Endothelial cell of umbilical vein (primary cell): ENCODE measurements at regions not wholly inside any gene's neighbourhood (a gene's known extent, or its start where the extent isn't known, plus 50 kb on each side); places are given as distances from the start of the nearest gene placed in this dataset.
A peak's percentile ranks its signal among the peaks of the same experiment; 100 is the strongest.
"Not testable (repeated sequence)": the region's sequence is repeated elsewhere in the genome, so short reads cannot be mapped to it uniquely, and the experiment has no call there.

Experiments used
- BruUV-seq: library from RNA; stranded (reverse); fragments of 400-500 nt; replicated peaks from 2 replicates; lab custom pipeline; 2021; lab: Mats Ljungman, UMichigan
- CTCF ChIA-PET: fragments of 300-600, 350-600 bp; sonication (Branson Sonifier 250); formaldehyde crosslinking; loops from one replicate; lab custom pipeline; 2021; ENCODE audit warnings: antibody characterized with exemption, inconsistent platforms; lab: Charles Lee
- POLR2A ChIA-PET: fragments of 300-600, 350-600 bp; sonication (Branson Sonifier 250); formaldehyde crosslinking; loops from one replicate; lab custom pipeline; 2021; ENCODE audit warnings: antibody characterized with exemption, inconsistent platforms; lab: Charles Lee
- DNase-seq: peaks from one replicate; pipeline ENCODE4 v3.0.0-alpha.2; 2011; ENCODE audit warnings: low read depth, low spot score
- FAIRE-seq: peaks from 2 replicates; lab custom pipeline; 2011; peaks lifted over from hg19 to GRCh38; lab: Jason Lieb, UNC
- H2AFZ ChIP-seq: 2 replicates; pipeline ENCODE4 v1.6.0; 2012; ENCODE audit warnings: low read depth, low read length, control low read depth, inconsistent platforms
- H3K27ac ChIP-seq: 2 replicates; pipeline ENCODE4 v1.5.1; 2011; ENCODE audit warnings: low read depth, mild to moderate bottlenecking, control low read depth, low read length, moderate library complexity; ENCODE audit not compliant: insufficient read depth
- H3K27me3 ChIP-seq, 2 experiments: 2 replicates each; pipeline versions ENCODE4 v1.6.0 to v1.6.1; 2011; ENCODE audit warnings: low read length in 2 of 2, mixed read lengths in 1 of 2; ENCODE audit not compliant: control insufficient read depth in 2 of 2, insufficient read depth in 2 of 2
- H3K36me3 ChIP-seq, 2 experiments: 2 replicates in 1 of 2; 3 replicates in 1 of 2; pipeline ENCODE4 v1.5.1; 2011; ENCODE audit warnings: low read length in 2 of 2, mild to moderate bottlenecking in 1 of 2, moderate library complexity in 1 of 2; ENCODE audit not compliant: control insufficient read depth in 2 of 2, insufficient read depth in 2 of 2; ENCODE audit errors: extremely low read depth in 1 of 2
- H3K4me1 ChIP-seq: 3 replicates; pipeline ENCODE4 v1.5.1; 2011; ENCODE audit warnings: mild to moderate bottlenecking, low read length; ENCODE audit not compliant: control insufficient read depth, insufficient read depth; ENCODE audit errors: extremely low read depth
- H3K4me2 ChIP-seq: 2 replicates; pipeline ENCODE4 v1.6.1; 2011; ENCODE audit warnings: low read length, control low read depth, mixed read lengths; ENCODE audit not compliant: insufficient read depth
- H3K4me3 ChIP-seq, 3 experiments: fragments of 200-600 bp in 1 of 3; sonication (generic), shearing (Covaris generic) in 1 of 3; replicated peaks in 1 of 3; 2 replicates each; pipeline ENCODE4 v1.5.1; 2011 to 2016; ENCODE audit warnings: control low read depth in 3 of 3, low read length in 3 of 3, mild to moderate bottlenecking in 2 of 3, inconsistent platforms in 1 of 3, low read depth in 1 of 3, moderate library complexity in 1 of 3; ENCODE audit not compliant: insufficient read depth in 1 of 3
- H3K79me2 ChIP-seq: 2 replicates; pipeline ENCODE4 v1.6.0; 2012; ENCODE audit warnings: low read length, inconsistent platforms; ENCODE audit not compliant: control insufficient read depth, insufficient read depth
- H3K9ac ChIP-seq: replicated peaks from 2 replicates; pipeline ENCODE3; 2011; ENCODE audit warnings: low read length, control low read depth; ENCODE audit not compliant: insufficient read depth; ENCODE audit errors: extremely low read depth
- H3K9me1 ChIP-seq: replicated peaks from 3 replicates; pipeline ENCODE4 v1.6.0; 2011; ENCODE audit warnings: mild to moderate bottlenecking, low read length; ENCODE audit not compliant: control insufficient read depth, insufficient read depth; ENCODE audit errors: extremely low read depth
- H3K9me3 ChIP-seq: replicated peaks from 2 replicates; pipeline ENCODE4 v1.5.1; 2012; ENCODE audit warnings: low read length, inconsistent platforms; ENCODE audit not compliant: control insufficient read depth, insufficient read depth
- H4K20me1 ChIP-seq: replicated peaks from 2 replicates; pipeline ENCODE3; 2011; ENCODE audit warnings: mild to moderate bottlenecking, low read length; ENCODE audit not compliant: control insufficient read depth, insufficient read depth; ENCODE audit errors: extremely low read depth
- CTCF ChIP-seq, 2 donors: IDR thresholded peaks; 1 replicate in 1 of 2; 2 replicates in 1 of 2; pipeline ENCODE4 v1.5.1; 2011; ENCODE audit warnings: low read length in 2 of 2, mild to moderate bottlenecking in 2 of 2, moderate library complexity in 2 of 2, control low read depth in 1 of 2, inconsistent platforms in 1 of 2, low read depth in 1 of 2; ENCODE audit not compliant: insufficient read depth in 1 of 2; ENCODE audit errors: extremely low read depth in 1 of 2
- EZH2 ChIP-seq: IDR thresholded peaks from 2 replicates; pipeline ENCODE4 v1.6.1; 2012; ENCODE audit warnings: borderline replicate concordance, low read depth, mild to moderate bottlenecking, moderate library complexity, low read length, inconsistent platforms; ENCODE audit not compliant: severe bottlenecking
- FOS ChIP-seq: IDR thresholded peaks from 2 replicates; pipeline ENCODE4 v1.6.1; 2011; ENCODE audit warnings: mild to moderate bottlenecking, low read length, moderate library complexity, borderline replicate concordance; ENCODE audit not compliant: insufficient read depth
- GATA2 ChIP-seq: IDR thresholded peaks from 2 replicates; pipeline ENCODE4 v1.7.0; 2011; ENCODE audit warnings: low read depth, mild to moderate bottlenecking, moderate library complexity, mixed read lengths, low read length; ENCODE audit not compliant: insufficient read length, insufficient read depth
- JUN ChIP-seq: IDR thresholded peaks from 2 replicates; pipeline ENCODE4 v1.6.1; 2011; ENCODE audit warnings: borderline replicate concordance, low read depth; ENCODE audit not compliant: insufficient read length, insufficient read depth
- MAX ChIP-seq: IDR thresholded peaks from 2 replicates; pipeline ENCODE4 v1.6.1; 2011; ENCODE audit not compliant: insufficient read depth, insufficient read length
- MYC ChIP-seq: IDR thresholded peaks from one replicate; pipeline ENCODE4 v1.6.1; 2011; ENCODE audit warnings: mild to moderate bottlenecking, low read depth, low read length
- POLR2A ChIP-seq: IDR thresholded peaks from 2 replicates; pipeline ENCODE4 v1.6.1; 2012; ENCODE audit warnings: low read depth, mild to moderate bottlenecking, control low read depth, low read length
- POLR2AphosphoS5 ChIP-seq: IDR thresholded peaks from 2 replicates; pipeline ENCODE4 v1.6.1; 2012; ENCODE audit warnings: low read depth, mild to moderate bottlenecking, control low read depth, low read length, moderate library complexity; ENCODE audit not compliant: insufficient read depth
- dilution Hi-C: fragments of 300-500 bp; cut with MboI; formaldehyde crosslinking; loops from one replicate; pipeline ENCODE4 v1.15.0; 2019; ENCODE audit warnings: low sequenced_read_pairs; ENCODE audit not compliant: extremely low pct_ligation_motif_present
- intact Hi-C: fragments of 100-400 bp; cut with micrococcal nuclease; formaldehyde crosslinking; loops from one replicate; pipeline ENCODE4 v1.10.0; 2022

DNA sequence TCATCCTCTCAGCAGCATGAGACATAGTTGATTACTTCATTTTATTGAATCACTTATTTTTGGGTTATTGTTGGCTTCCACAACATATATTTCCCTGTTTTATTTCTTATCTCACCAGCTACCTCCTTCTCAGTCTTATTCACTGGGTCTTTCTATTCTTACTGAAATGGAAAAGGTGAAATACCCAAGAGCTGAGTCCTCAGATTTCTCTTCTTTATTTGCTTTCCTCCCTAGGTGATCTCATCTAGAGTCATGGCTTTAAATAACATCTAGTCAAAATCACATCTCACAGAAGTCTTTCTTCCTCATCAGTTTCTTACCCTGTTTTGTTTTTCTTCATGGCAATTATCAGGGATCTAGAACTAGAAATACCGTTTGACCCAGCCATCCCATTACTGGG, 105.0 kb upstream of the RBBP8 start:
- H3K27ac ChIP-seq, result no peak overlapping the region
- no peaks in the 10 kb centered on the region for H3K79me2 ChIP-seq
- H3K4me3 ChIP-seq, result no peak overlapping the region
- H3K4me2 ChIP-seq, result no peak overlapping the region
- dilution Hi-C loops (no loop called here), intact Hi-C loops (no loop called here)
- no TSS peak for BruUV-seq
- FAIRE-seq (no peak), DNase-seq (no peak)
- H3K36me3 ChIP-seq, result no peaks in the 10 kb centered on the region
- TF ChIP-seq CTCF (IDR thresholded peaks at IDR 0.05; ENCODE audit: extremely low read depth in 1 of 2, insufficient read depth in 1 of 2, low read depth in 1 of 2, low read length in 2 of 2) (no peak), EZH2 (no peak), POLR2A (no peak), MAX (no peak), JUN (no peak), GATA2 (peak; percentile 26), FOS (peak; percentile 62), MYC (no peak), POLR2AphosphoS5 (no peak)
- H3K9me3 ChIP-seq, result no peaks in the 10 kb centered on the region
- H2AFZ ChIP-seq, result no peak overlapping the region
- H3K9ac ChIP-seq, result no peak overlapping the region
- H3K27me3 ChIP-seq, result peaks cover 63 to 86% of the 10 kb centered on the region in 2 experiments
- H4K20me1 ChIP-seq, result no peaks in the 10 kb centered on the region
- H3K4me1 ChIP-seq, result no peaks in the 10 kb centered on the region
- POLR2A ChIA-PET, result no interaction called here
- no peaks in the 10 kb centered on the region for H3K9me1 ChIP-seq
- CTCF ChIA-PET, result interaction anchor here (1.5 kb wide), 1 partner anchor 155 kb away, joined by 5 read pairs; no protein-coding TSS in a partner anchor

DNA sequence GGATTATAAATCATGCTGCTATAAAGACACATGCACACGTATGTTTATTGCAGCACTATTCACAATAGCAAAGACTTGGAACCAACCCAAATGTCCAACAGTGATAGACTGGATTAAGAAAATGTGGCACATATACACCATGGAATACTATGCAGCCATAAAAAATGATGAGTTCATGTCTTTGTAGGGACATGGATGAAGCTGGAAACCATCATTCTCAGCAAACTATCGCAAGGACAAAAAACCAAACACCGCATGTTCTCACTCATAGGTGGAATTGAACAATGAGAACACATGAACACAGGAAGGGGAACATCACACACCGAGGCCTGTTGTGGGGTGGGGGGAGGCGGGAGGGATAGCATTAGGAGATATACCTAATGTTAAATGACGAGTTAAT, 104.5 kb upstream of the RBBP8 start:
- H3K27ac ChIP-seq, intact Hi-C loops, H3K4me1 ChIP-seq, dilution Hi-C loops, H3K36me3 ChIP-seq, H4K20me1 ChIP-seq, POLR2A ChIA-PET, H3K4me3 ChIP-seq, H3K9me1 ChIP-seq, DNase-seq, H3K9ac ChIP-seq, FAIRE-seq, H3K9me3 ChIP-seq, BruUV-seq, H2AFZ ChIP-seq, H3K79me2 ChIP-seq, H3K4me2 ChIP-seq: not testable (repeated sequence)
- peaks cover 63 to 86% of the 10 kb centered on the region in 2 experiments for H3K27me3 ChIP-seq
- CTCF ChIA-PET, result interaction anchor here (1.5 kb wide), 1 partner anchor 155 kb away, joined by 5 read pairs; no protein-coding TSS in a partner anchor
